Tongue (tissue), 1 donor: ENCODE measurements at regions not wholly inside any gene's neighbourhood (a gene's known extent, or its start where the extent isn't known, plus 50 kb on each side); places are given as distances from the start of the nearest gene placed in this dataset.

Source experiments
- DNase-seq: peaks from one replicate; pipeline ENCODE4 v3.0.0-alpha.2; 2015

GRCh38 chr17:68812876-68813584 is 142.2 kb downstream of the ABCA8 start:
- DNase-seq = no peak

GRCh38 chr17:68809148-68809547 is 146.0 kb downstream of the ABCA8 start:
- no peak for DNase-seq

GRCh38 chr17:68807998-68808772 is 147.0 kb downstream of the ABCA8 start:
- DNase-seq = peak; percentile 61

GRCh38 chr17:68805609-68806008 is 149.6 kb downstream of the ABCA8 start:
- no peak for DNase-seq

GRCh38 chr17:68804777-68805520 is 150.2 kb downstream of the ABCA8 start:
- no peak for DNase-seq

- no peak for DNase-seq
These were observed 151.8 kb downstream of the ABCA8 start for GRCh38 chr17:68803164-68803929.

GRCh38 chr17:68801335-68802247 is 153.6 kb downstream of the ABCA8 start:
- DNase-seq = no peak

GRCh38 chr17:68800751-68801150 is 154.4 kb downstream of the ABCA8 start:
- DNase-seq = no peak

GRCh38 chr17:68794636-68795434 is 160.4 kb downstream of the ABCA8 start:
- DNase-seq = peak; percentile 91

GRCh38 chr17:68792873-68793272 is 162.3 kb downstream of the ABCA8 start:
- no peak for DNase-seq

GRCh38 chr17:68792042-68792685 is 163.0 kb downstream of the ABCA8 start:
- DNase-seq = no peak

GRCh38 chr17:68790931-68791330 is 164.3 kb downstream of the ABCA8 start:
- DNase-seq = no peak

GRCh38 chr17:68790492-68790891 is 164.7 kb downstream of the ABCA8 start:
- DNase-seq = no peak

- DNase-seq = no peak
These were observed 165.8 kb downstream of the ABCA8 start for GRCh38 chr17:68789203-68789962.

- DNase-seq = no peak
These were observed 169.4 kb downstream of the ABCA8 start for GRCh38 chr17:68785565-68786486.

- DNase-seq = no peak
These were observed 170.8 kb downstream of the ABCA8 start for GRCh38 chr17:68784431-68784830.

- DNase-seq = peak; percentile 86
These were observed 171.3 kb downstream of the ABCA8 start for GRCh38 chr17:68783861-68784260.

GRCh38 chr17:68782789-68783188 is 172.4 kb downstream of the ABCA8 start:
- no peak for DNase-seq
